DMS 273 treated with DMSO at 0.1 percent for 48 hours (cell line): ENCODE measurements at regions not wholly inside any gene's neighbourhood (a gene's known extent, or its start where the extent isn't known, plus 50 kb on each side); places are given as distances from the start of the nearest gene placed in this dataset.

Experiments
- DNase-seq: peaks from one replicate; lab custom pipeline; 2025; lab: John Stamatoyannopoulos, UW

DNA sequence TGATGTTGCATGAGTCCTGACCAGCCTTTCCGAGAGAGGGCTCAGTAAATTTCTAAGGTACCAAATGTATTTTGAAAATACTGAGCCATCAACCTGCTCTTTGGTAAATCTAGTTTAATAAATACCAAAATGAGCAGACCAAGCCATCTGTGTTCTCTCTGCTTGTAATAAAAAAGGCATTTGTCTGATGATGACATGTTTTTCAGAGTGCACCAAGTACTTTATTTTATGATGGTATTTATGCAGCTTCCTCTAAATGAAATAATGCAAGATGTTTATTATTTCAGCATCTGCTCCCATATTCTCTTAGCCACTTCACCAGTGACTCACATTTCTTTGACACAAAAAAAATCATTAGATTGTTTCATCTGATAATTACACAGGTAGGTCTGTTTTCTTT is 700.5 kb downstream of the TRIML1 start:
- DNase-seq, result no peak

DNA sequence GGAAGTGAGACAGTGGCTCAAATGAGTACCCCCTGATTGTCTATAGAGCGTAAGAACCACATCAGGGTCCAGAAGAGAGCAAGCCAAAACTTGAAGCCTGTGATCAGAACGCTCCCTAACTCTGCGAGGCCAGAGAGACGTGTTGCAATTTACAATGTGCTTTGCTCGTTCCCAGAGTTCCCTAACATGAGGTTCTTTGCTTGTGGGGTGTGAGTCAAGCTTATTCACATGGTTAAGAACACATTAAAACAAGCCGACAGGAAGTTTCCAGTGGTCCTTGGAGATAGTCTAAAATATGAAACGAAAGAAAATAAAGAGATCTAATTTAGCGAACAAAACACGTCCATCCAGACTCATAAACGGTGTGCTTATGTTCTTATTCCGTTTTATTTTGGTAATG is 702.3 kb downstream of the TRIML1 start:
- DNase-seq, result no peak

DNA sequence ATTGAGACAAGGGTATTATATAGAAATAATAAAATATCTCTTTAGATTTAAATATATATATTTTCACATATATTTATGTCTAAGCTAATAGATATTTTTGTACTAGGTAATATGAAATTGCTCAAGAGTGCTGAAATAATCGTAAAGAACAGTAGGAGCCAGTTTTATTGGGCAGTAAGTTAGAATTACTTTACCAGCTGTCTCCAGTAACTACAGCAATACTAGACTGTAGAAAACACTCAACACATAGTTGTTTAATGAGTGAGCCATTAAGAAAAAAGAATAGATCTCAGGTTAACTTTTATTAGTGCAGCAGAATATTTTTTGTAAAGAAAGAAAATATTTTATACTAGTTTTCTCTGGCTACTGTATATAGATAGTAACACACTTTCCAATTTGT is 715.2 kb downstream of the TRIML1 start:
- no peak for DNase-seq

DNA sequence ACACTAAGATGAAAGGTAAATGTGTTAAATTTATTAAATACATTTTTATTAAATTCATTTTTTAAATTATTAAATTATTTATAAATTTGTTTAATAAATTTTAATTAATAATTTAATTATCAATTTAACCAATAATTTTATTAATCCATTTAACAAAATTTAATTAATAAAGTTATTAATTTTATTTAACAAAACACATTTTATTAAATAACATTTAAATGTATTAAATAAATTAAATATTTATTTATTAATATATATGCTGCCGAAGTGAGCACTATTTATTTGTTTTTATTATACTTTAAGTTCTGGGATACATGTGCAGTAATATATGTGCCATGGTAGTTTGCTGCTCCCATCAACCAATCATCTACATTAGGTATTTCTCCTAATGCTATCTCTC is 719.5 kb downstream of the TRIML1 start:
- no peak for DNase-seq

DNA sequence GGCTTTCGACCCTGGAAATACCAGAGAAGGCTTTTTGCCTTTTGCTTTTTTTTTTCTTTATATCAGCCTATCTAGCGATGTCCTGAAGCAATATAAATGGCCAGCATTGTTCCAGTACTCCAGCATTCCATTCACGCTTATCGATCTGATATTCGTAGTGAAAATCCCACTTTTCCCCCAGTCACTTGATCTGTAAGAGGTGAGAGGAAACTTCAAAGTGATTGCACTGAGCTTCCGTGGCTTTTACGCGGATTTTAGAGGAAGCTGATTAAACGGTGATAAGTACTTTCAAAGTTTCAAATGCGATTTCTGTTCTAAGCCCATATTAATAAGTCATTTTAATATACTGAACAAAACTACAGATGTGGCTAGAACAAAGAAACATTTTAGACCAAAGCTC is 725.5 kb downstream of the TRIML1 start:
- no peak for DNase-seq

DNA sequence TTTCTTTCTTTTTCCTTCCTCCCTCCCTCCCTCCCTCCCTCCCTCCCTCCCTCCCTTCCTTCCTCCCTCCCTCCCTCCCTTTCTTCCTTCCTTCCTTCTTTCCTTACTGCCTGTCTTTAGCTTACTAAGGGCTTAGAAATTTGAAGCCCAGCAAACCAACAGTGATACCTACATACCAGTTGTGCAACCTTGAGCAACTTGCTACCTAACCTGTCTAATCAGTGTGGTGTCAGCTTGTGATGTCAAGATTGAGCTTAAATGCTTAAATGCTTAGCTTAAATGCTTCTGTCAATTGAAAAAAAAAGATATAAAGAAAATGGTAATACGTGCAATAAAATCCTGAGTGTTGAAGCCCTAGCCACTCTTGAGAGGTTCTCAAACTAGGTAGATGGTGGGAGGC is 728.6 kb downstream of the TRIML1 start:
- no peak for DNase-seq

DNA sequence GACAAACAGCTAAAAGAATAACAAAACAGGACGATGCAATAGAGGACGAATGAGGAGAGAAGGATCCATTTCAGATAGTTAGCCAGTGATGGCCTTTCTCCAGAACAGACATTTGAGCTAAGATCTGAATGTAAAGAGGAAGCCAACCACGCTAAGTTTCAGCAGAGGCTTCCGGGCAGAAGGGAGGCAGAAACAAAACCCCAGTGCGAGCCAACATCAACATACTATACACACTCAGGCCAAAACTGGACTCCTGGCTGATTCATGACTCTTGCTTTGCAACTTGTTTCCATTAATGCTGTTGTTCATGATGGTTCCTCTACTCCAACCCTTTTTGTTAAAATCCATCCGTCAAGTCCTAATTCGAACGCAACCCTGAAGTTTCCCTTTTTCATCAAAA is 730.3 kb downstream of the TRIML1 start:
- DNase-seq, result no peak

DNA sequence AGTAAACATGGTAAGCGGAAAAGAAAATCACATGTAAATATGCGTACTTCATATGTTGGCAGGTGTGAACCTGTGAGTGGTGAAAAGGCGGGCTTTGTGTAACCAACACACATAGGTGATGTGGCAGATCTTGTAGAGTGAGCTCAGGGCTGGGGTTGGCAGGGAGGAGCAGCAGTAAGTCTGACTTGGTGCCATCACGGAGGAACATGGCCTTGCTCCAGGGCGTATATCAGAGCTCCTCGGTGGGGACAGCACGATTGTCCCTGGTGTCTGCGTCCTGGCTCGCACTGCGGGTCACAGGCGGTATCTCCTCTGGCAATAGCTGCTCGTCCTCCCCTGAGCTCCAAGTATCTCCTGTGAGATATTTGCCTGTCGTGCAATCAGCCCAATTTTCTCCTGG is 733.6 kb downstream of the TRIML1 start:
- DNase-seq, result no peak

DNA sequence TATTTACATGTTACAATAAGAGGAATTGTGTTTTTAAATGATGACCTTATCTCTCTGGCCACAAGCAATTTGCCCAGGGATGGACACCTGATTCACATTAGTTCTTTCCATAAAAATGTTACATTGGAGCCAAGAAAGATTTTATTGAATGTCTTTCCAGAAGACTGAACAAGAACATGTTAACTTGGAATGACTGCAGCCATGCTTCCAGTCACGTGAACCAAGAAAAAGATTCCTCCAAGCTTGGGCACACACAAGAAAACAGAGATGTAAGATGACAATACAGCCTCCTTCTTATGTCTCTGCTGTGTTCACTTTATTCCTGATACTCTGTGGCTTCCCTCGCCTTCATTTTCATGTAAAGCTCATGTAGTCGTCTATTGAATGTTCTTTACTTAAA is 737.6 kb downstream of the TRIML1 start:
- no peak for DNase-seq

DNA sequence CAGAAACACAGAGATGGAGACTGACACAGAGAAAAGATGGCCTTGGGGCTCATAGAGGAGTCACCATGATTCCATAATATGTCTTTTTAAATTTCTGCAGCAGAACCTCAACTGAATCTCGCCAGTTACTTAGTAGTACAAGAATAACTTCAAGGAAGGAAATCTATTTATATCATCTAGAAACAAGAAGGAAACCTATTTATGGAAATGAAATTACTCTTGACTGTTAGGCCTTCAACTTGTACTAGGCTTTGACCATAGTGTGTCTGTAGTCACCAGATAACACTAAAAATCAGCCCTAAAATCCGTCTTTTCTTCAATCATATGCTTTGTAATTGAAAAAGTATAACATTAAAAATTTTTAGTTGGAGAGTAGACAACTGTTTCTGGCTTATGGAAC is 740.4 kb downstream of the TRIML1 start:
- no peak for DNase-seq

DNA sequence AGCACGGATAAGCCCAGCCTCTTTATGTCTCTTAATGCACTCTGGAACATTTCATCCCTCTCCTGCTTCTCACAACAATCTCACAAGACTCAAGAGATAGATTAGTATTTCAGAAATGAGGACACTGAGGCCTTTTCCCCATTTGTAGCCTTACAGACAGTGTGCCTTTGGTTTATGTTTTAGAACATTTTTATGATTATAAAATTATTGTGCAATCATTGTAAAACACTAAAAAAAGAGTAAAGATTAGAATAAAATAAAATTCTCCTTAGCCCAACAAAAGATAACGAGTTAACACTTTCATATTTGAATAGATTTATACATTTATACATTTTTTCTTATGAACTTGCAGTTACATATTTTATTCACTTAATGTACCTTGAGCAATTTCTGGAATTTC is 748.7 kb downstream of the TRIML1 start:
- no peak for DNase-seq

DNA sequence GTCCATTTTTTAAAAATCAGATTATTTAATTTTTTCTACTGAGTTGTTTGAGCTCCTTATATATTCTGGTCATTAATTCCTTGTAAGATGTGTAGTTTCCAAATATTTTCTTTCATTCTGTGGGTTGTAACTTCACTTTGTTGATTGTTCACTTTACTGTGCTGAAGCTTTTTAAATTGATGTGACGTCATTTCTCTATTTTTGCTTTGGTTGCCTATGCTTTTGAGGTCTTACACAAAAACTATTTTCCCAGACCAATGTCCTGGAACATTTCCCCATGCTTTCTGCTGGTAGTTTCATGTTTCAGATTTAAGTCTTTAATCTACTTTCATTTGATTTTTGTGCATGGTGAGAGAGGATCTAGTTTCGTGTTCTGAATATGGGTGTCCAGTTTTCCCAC is 753.6 kb downstream of the TRIML1 start:
- DNase-seq, result no peak

DNA sequence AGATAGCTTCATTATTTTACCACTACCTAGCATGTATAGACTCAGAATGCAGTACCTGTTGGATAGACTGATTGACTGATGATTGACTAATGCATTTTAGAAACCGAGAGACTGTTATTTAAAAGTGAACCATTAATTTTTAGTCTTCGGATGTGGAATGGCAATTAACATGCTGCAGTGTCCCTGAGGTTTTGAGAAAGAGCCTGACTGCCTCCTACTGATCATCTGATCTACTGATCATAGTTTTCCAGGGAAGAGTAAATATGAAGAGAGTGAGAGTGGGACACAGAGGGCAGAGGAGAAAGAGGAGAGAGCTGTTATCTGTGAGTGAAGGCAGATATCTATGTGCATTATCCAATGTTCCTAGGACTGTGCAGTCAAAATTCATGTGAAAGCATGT is 764.7 kb downstream of the TRIML1 start:
- no peak for DNase-seq

DNA sequence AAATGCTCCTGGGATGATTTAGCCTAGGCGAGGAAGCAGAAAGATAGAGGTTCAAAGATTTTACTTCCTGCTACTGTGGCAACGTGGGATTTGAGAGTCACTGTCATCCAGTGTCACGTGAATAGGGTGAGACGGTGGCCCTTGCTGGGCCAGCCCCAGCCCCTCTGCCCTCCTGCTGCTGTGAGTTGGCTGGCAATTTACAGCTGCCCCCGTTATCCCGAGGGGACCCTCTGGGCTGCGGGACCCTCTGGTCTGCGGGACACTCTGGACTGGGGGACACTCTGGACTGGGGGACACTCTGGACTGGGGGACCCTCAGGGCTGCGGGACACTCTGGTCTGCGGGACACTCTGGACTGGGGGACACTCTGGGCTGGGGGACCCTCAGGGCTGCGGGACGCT is 765.4 kb downstream of the TRIML1 start:
- no peak for DNase-seq

DNA sequence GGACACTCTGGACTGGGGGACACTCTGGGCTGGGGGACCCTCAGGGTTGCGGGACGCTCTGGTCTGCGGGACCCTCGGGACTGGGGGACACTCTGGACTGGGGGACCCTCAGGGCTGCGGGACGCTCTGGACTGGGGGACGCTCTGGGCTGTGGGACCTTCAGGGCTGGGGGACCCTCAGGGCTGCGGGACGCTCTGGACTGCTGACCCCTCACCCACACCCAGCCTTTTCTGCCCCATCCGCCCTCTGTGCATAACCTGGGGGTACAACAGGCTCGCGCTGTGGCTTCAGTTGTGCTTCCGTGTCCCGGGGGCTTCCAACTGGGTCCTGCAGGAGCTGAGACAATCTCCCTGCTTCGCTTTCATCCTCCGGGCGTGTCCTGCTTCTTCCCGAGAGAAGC is 766.0 kb downstream of the TRIML1 start:
- DNase-seq, result no peak

DNA sequence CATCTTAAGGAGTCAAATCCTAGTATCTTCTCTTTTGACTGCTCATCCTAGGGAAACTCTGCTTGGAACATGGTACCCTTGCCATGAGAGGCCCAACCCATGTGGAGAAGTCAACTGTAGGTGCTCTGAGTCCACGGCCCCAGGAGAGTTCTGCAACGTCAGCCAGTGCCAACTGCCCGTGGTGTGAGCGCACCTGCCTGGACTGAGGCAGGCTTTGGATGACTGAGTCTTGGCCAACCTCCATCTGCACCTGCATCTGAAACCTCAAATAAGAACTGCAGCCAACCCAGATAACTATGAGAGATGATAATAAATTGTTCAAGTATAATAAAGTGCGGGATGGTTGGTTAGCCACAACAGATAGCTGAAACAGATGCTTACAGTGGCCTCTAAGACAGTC is 772.0 kb downstream of the TRIML1 start:
- no peak for DNase-seq

DNA sequence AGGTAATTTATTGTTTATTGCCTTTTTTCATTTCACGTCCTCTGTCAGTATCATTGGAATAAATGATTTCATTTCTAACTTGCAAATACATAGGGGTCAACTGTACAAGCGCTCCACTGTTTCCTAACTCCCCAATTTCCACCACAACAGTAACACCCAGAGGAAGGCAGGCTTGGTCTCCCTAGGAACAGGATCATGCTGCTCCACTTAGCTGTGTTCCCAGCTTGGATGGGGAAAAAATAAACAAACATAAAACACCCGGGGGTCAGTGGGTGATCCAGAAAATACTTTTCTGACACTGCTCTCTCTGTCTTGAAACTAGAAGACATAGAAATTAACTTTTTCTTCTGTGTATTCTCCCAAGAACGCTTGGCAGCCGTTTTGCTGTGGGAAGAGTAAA is 772.5 kb downstream of the TRIML1 start:
- no peak for DNase-seq

DNA sequence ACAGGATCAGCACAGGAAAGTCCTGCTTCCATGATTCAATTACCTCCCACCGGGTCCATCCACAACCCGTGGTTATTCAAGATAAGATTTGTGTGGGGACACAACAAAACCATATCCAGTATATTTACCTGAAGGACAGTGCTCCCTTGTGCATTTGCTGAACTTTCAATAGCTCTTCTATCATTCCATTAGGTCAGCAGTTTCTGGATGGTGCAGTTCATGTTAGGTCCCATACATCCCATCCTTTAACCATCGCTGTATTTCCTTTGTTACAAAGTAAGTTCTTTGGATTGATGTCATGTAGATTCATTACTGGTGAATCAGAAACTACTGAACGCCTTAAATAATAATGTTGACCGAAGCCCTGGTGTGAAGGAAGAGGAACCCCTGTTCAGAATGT is 775.9 kb downstream of the TRIML1 start:
- DNase-seq, result no peak

DNA sequence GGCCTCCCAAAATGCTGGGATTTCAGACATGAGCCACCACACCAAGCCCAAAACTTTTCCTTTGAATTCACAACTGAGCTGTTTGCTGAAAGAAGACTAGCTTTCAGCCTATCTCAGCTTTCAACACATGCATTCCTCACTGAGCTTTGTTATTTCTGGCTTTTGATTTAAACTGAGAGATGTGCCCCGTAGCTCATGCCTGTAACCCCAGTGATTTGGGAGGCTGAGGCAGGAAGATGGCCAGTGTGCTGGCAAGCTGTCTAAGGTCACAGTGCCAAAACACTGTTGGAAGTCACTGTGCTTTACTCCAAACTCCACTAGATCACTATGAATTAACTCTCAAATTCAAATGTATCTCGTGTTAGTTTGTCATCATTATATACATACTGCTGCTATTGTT is 779.5 kb downstream of the TRIML1 start:
- DNase-seq, result no peak

DNA sequence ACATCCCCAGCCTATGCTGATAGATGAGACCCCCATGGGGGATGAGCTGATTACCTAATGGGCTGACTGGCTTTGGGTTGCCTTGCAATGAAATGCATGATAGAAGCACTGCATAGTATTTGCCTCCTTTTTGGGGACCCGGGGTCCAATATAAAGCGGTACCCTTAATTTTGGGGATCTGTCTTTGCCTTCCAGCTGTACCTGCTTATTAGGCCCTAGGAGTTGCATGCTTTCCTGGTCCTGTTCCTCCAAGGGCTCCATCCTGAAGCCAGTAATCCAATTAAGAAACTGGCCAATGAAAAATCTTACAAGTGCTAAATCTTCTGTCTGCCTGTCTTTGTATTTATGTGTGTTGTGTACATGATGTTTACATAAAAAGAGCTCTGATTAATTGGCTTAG is 791.6 kb downstream of the TRIML1 start:
- DNase-seq, result no peak

DNA sequence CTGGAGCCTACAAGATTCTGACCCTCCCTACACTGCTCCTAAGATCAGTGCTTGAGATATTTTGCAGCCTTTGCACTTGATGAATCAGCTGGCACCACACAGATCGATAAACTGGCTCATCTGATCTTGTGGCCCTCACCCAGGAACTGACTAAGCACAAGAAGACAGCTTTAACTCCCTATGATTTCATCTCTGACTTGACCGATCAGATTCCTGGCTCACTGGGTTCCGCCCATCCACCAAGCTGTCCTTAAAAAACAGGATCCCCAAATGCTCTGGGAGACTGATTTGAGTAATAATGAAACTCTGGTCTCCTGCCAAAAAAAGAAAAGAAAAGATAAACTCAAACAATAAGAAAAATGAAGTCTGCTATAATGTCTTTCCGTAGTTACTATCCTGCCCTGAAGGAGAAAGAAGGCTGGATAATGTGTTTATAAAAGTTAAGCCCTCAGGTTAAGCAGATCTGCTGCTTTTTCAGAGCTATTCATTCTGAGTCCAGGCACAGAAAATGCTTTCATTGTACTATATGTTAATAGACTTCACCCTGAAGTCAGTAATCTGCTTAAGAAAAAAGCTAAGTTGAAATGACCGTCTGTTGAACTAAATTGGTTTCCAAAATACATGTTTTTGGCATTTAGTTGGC is 795.2 kb downstream of the TRIML1 start:
- no peak for DNase-seq

DNA sequence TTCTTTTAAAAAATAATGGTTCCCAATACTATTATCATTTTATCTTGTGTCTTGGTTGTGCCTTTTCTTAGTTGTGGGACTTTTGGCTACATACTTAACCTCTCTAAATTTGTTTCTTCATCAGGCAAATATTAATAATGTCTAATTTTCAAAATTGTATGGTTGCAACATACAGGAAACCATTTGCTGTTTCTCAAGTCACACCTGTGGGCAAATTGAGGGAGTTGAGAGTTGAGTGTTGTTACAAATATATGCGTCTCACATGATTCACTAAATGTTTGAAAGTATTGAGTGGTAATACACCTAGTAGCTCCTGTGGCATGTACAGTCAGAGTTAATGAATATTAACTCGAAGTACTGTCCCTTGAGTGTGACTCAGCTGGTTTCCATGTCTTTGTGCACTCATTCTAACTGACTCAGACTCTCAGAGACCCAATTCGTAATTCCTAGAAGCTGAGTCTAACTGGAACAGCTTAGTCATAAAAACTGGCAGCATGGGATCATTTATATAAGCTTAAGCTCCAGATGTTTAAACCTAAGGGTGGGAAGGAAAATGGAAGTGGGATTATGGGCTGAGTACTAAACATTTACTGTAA is 802.4 kb downstream of the TRIML1 start:
- DNase-seq, result no peak

DNA sequence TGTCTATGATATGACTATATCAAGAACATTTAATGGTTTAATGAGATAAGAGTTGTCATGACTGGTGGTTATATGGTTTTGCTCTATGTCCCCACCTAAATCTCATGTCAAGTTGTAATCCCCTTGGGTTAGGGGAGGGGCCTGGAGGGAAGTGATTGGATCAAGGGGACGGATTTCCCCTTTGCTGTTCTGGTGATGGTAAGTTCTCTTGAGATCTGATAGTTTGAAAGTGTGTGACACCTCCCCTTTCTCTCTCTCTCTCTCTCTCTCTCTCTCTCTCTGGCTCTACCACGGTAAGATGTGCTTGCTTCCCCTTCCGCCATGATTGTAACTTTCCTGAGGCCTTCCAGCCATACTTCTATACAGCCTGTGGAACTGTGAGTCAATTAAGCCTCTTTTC is 803.4 kb downstream of the TRIML1 start:
- no peak for DNase-seq

DNA sequence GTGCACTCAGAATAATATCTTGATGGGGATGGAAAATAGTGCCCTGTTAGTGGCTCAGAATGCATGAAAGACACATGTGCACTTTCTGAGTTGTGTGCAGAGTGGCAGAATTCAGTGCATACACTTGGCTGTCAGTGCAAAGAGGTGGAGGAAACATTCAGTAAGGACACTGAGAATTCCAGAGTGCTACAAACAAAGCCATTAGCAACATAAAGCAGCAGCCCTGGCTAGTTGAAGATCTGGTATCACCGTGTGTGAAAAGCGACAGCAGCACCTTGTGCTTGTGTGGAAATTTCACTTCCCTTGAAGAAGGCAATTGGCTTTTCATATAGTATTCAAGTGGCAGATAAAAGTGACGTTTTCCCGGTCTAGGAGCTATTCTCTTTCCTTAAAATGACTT is 810.4 kb downstream of the TRIML1 start:
- DNase-seq, result no peak

DNA sequence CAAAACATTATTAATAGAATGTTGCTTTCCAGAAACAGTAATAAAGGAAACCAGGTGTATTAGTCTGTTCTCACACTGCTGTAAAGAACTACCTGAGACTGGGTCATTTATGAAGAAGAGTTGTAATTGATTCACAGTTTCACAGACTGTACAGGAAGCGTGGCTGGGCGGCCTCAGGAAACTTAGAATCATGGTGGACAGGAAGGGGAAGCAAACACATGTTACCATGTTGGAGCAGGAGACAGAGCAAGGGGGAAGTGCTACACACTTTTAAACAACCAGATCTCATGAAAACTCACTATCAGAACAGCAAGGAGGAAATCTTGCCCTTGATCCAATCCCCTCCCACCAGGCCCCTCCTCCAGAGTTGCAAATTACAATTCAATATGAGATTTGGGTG is 815.8 kb downstream of the TRIML1 start:
- DNase-seq, result no peak
